Ishikawa (cell line): ENCODE measurements at regions not wholly inside any gene's neighbourhood (a gene's known extent, or its start where the extent isn't known, plus 50 kb on each side); places are given as distances from the start of the nearest gene placed in this dataset.

Source experiments
- CEBPB ChIP-seq: IDR thresholded peaks from 2 replicates; pipeline ENCODE4 v1.6.1; 2012
- CREB1 ChIP-seq: IDR thresholded peaks from 2 replicates; pipeline ENCODE4 v1.6.1; 2012; ENCODE audit warnings: low read depth
- EGR1 ChIP-seq: IDR thresholded peaks from 2 replicates; pipeline ENCODE4 v1.6.1; 2012
- EP300 ChIP-seq: IDR thresholded peaks from 2 replicates; pipeline ENCODE4 v1.6.1; 2012; ENCODE audit warnings: borderline replicate concordance
- FOXM1 ChIP-seq: IDR thresholded peaks from 2 replicates; pipeline ENCODE4 v1.6.1; 2012; ENCODE audit warnings: low read depth, borderline replicate concordance
- NFIC ChIP-seq: IDR thresholded peaks from 2 replicates; pipeline ENCODE4 v1.6.1; 2012
- RAD21 ChIP-seq: IDR thresholded peaks from 2 replicates; pipeline ENCODE4 v1.6.1; 2012; ENCODE audit warnings: low read depth
- TAF1 ChIP-seq: IDR thresholded peaks from 2 replicates; pipeline ENCODE4 v1.6.1; 2012; ENCODE audit warnings: low read depth, mild to moderate bottlenecking
- TCF12 ChIP-seq: IDR thresholded peaks from 2 replicates; pipeline ENCODE4 v1.6.1; 2012; ENCODE audit warnings: low read depth
- TEAD4 ChIP-seq: IDR thresholded peaks from 2 replicates; pipeline ENCODE4 v1.6.1; 2012
- USF1 ChIP-seq: IDR thresholded peaks from 2 replicates; pipeline ENCODE4 v1.6.1; 2012
- YY1 ChIP-seq: IDR thresholded peaks from 2 replicates; pipeline ENCODE4 v1.6.1; 2012; ENCODE audit warnings: low read depth
- ZBTB7A ChIP-seq: IDR thresholded peaks from 2 replicates; pipeline ENCODE4 v1.6.1; 2012; ENCODE audit warnings: low read depth
- TF ChIP-seq, protein P1 (sequence below): IDR thresholded peaks from 2 replicates; pipeline ENCODE4 v1.6.1; 2012
- TF ChIP-seq, protein P2 (sequence below): IDR thresholded peaks from 2 replicates; pipeline ENCODE4 v1.6.1; 2012; ENCODE audit warnings: low read depth, mild to moderate bottlenecking

DNA sequence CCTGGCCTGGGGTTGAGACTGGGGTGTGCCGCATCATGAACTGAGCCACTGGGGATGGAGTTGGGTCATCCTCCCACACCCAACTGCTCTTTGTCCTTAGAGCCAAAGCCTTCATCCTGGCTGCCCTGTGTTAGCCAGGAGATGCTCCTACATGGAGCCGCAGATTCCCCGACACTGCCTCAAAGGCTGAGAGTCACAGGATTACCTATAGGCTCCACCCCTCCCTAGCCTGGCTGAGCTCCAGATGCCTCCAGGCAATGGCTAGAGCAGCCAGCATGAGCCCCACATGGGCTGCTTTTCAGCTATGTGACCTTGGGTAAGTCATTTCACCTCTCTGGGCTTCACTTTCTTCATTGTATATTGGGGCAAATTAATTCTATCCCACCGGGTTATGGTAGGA is 119.9 kb upstream of the POU3F1 start:
- TF ChIP-seq RAD21 (no peak), TEAD4 (no peak), CREB1 (no peak), TCF12 (no peak), EGR1 (no peak), YY1 (no peak), NFIC (no peak), EP300 (no peak), USF1 (no peak)

DNA sequence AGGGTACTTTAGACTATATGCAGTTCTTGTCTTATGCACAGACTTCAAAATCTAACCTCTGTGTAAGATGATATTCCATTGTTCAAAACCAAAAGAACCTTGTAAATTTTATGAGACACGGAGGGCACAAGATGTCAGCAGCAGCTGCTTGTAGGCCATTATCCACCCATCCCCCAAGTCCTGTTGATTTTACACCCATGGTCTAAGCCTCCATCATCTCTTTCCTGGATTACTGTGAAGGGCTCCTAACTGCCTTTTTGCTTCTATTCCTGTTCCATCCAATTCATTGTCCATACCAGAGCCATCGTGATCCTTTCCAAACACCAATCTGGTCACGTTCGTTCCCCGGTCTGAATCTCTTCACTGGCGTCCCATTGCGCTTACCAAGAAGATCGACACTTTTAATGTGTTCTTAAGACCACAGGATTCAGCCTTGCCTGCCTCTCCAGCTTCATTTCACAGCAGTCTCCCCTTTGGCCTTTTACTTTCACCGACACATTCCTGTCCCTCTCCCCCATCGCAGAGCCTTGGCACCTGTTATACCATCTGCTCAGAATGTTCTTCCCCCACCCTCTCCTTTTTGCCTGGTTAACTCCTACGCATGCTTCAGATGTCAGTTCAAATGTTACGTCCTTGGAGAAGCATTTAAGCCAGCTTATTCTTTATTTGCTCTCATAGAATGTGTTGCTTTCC is 107.3 kb upstream of the POU3F1 start:
- no peak for TF ChIP-seq USF1
- TF ChIP-seq EP300 = no peak
- TF ChIP-seq TAF1 = no peak
- TF ChIP-seq, protein P1, sequence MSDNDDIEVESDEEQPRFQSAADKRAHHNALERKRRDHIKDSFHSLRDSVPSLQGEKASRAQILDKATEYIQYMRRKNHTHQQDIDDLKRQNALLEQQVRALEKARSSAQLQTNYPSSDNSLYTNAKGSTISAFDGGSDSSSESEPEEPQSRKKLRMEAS = no peak
- no peak for TF ChIP-seq NFIC

DNA sequence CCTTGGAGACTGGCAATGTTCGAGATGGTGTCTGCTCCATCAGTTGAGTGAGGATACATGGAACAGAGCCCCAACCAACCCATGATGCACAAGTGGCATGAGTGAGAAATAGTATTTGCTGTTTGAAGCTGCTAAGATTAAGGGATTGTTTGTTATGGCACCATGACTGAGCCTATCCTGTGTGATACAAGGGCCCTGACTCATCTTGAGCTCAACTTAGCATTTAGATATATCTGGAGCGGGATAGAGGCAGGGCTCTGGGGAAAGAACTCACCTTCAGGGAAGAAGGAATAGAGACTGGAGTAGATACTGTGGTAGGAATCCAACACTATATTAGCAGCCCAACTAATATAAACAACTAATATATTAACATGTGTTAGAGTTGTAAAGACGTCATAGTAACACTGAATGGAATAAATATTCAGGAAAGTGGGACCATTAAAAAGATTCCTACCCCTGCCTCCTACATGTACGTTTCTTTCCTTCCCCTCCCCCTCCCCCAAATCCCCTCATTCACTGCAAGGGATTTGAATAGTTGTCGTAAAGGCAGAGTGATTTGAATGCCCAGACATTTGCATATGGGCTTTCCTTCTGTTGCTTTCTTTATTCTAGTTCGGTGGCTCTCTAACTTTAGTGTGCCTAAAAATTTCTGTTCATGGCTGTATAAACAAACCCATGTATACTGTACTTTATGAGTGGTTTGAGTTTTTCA is 106.6 kb upstream of the POU3F1 start:
- TF ChIP-seq NFIC = no peak
- TF ChIP-seq RAD21 = no peak
- TF ChIP-seq, protein P2, sequence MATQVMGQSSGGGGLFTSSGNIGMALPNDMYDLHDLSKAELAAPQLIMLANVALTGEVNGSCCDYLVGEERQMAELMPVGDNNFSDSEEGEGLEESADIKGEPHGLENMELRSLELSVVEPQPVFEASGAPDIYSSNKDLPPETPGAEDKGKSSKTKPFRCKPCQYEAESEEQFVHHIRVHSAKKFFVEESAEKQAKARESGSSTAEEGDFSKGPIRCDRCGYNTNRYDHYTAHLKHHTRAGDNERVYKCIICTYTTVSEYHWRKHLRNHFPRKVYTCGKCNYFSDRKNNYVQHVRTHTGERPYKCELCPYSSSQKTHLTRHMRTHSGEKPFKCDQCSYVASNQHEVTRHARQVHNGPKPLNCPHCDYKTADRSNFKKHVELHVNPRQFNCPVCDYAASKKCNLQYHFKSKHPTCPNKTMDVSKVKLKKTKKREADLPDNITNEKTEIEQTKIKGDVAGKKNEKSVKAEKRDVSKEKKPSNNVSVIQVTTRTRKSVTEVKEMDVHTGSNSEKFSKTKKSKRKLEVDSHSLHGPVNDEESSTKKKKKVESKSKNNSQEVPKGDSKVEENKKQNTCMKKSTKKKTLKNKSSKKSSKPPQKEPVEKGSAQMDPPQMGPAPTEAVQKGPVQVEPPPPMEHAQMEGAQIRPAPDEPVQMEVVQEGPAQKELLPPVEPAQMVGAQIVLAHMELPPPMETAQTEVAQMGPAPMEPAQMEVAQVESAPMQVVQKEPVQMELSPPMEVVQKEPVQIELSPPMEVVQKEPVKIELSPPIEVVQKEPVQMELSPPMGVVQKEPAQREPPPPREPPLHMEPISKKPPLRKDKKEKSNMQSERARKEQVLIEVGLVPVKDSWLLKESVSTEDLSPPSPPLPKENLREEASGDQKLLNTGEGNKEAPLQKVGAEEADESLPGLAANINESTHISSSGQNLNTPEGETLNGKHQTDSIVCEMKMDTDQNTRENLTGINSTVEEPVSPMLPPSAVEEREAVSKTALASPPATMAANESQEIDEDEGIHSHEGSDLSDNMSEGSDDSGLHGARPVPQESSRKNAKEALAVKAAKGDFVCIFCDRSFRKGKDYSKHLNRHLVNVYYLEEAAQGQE = no peak
- TF ChIP-seq EGR1 = no peak
- no peak for TF ChIP-seq CREB1
- TF ChIP-seq USF1 = no peak
- TF ChIP-seq, protein P1 = no peak
- no peak for TF ChIP-seq YY1
- TF ChIP-seq EP300 = no peak
- TF ChIP-seq ZBTB7A = no peak
- TF ChIP-seq FOXM1 = no peak
- no peak for TF ChIP-seq CEBPB
- TF ChIP-seq TAF1 = no peak
- TF ChIP-seq TCF12 = no peak
- no peak for TF ChIP-seq TEAD4

DNA sequence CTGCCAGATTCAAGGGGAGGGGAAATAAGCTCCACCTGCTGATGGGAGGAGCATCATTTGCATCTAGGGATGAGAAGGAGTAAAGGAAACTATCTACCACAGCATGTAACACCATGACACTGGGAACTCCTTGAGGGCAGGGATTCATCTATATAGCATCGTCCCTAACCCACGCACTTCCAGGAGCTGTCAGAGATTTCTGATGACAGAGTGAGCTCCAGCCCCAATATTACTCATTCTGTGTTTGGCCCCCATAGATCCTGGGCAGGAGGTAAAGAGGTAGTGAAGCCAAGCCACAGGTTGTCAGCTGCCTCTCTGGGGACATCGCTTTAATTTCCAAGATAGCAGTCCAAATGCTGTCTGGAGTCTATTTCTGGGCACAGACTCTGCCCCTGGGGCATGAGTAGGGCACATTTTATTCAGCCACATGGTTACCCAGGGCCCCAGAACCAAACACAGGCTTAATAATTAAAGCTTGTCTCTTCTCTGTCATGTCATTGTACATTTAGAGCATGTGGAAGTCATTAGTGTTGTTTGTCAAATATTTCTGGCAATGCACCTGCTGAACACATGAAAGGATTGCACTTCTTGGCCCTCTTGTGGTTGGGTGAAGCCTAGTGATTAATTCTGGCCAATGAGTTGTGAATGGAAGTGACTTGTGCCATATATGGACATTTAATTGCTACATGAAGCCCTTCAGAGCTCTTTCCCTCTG is 105.9 kb upstream of the POU3F1 start:
- TF ChIP-seq, protein P2 = no peak
- peak; percentile 22; the same call in 1 of the 2 replicates for TF ChIP-seq RAD21

- TF ChIP-seq TAF1 (no peak), TCF12 (no peak), ZBTB7A (no peak), CREB1 (no peak), USF1 (no peak), YY1 (no peak), RAD21 (no peak), EGR1 (no peak), TEAD4 (no peak), FOXM1 (no peak)
These were observed 104.8 kb upstream of the POU3F1 start for GRCh38 chr1:38151399-38151798.
